Thymus (tissue), 11 donors: ENCODE measurements at regions not wholly inside any gene's neighbourhood (a gene's known extent, or its start where the extent isn't known, plus 50 kb on each side); places are given as distances from the start of the nearest gene placed in this dataset.

ENCODE experiments used
- DNase-seq, 9 donors: peaks; one replicate each; pipeline ENCODE4 v3.0.0-alpha.2; 2013; ENCODE audit warnings: low spot score in 9 of 9, low read depth in 6 of 9, missing footprints in 1 of 9
- H3K27ac ChIP-seq, 2 donors: one replicate each; pipeline ENCODE4 v1.5.1; 2013; ENCODE audit warnings: control low read depth in 1 of 2, low read depth in 1 of 2, low read length in 1 of 2, mild to moderate bottlenecking in 1 of 2, moderate library complexity in 1 of 2
- H3K27me3 ChIP-seq, 2 donors: one replicate each; pipeline ENCODE4 v1.5.1; 2013; ENCODE audit warnings: low read length in 1 of 2; ENCODE audit not compliant: control insufficient read depth in 2 of 2, insufficient read depth in 1 of 2
- H3K36me3 ChIP-seq, 2 donors: one replicate each; pipeline ENCODE4 v1.5.1; 2013; ENCODE audit warnings: low read length in 1 of 2, mild to moderate bottlenecking in 1 of 2, moderate library complexity in 1 of 2; ENCODE audit not compliant: control insufficient read depth in 2 of 2, insufficient read depth in 2 of 2
- H3K4me1 ChIP-seq, 2 donors: one replicate each; pipeline ENCODE4 v1.5.1; 2013; ENCODE audit warnings: low read length in 2 of 2; ENCODE audit not compliant: control insufficient read depth in 2 of 2, insufficient read depth in 2 of 2
- H3K4me3 ChIP-seq, 2 donors: one replicate each; pipeline ENCODE4 v1.5.1; 2013; ENCODE audit warnings: low read length in 2 of 2, control low read depth in 1 of 2, mild to moderate bottlenecking in 1 of 2
- H3K9me3 ChIP-seq, 2 donors: one replicate each; pipeline ENCODE4 v1.5.1; 2013; ENCODE audit warnings: low read length in 1 of 2, mild to moderate bottlenecking in 1 of 2; ENCODE audit not compliant: control insufficient read depth in 2 of 2, insufficient read depth in 1 of 2
- WGBS: extraction: QIAGEN DNeasy Blood & Tissue Kit; methylation state at CpG from one replicate; pipeline ENCODE4 v1.1.7; 2013; 5-methylcytosine and 5-hydroxymethylcytosine counted together
- donor health status: healthy.

- H3K27me3 ChIP-seq, result peaks cover 0 to 2% of the 10 kb centered on the region in 2 donors
Observed at GRCh38 chr15:69897471-69898237, 200.1 kb downstream of the TLE3 start.

DNA sequence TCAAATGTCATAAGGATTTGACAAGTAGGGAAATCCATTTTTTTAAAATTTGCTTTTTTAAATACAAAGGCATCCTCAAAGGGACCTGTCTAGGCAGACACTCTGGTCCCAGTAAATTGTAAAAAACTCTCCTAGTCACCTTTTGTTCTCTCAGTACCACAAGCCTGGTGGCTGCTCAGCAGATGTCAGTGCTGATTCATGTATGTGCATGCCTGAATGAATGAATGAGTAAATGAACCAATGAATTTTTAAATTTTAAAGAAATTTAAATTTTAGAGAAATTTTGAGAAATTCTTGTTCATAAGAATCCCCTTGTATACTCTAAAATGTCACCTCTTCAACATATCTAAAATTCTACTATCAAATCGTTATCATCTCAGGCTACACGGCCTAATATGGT is 199.5 kb downstream of the TLE3 start:
- peaks cover 0 to 2% of the 10 kb centered on the region in 2 donors for H3K27me3 ChIP-seq
- 96% methylated on average over 2 of the region's 2 CpGs for WGBS
- H3K27ac ChIP-seq, result no peak overlapping the region
- no peaks in the 10 kb centered on the region for H3K36me3 ChIP-seq
- H3K4me3 ChIP-seq, result no peak overlapping the region
- no peaks in the 10 kb centered on the region for H3K9me3 ChIP-seq
- H3K4me1 ChIP-seq, result no peaks in the 10 kb centered on the region
- DNase-seq, result no peak

More at GRCh38 chr15:69897471-69898237, 200.1 kb downstream of the TLE3 start:
- Histone ChIP-seq H3K9me3 (no peaks in the 10 kb centered on the region), H3K27ac (no peak overlapping the region), H3K4me3 (no peak overlapping the region), H3K4me1 (no peaks in the 10 kb centered on the region), H3K36me3 (no peaks in the 10 kb centered on the region)
- no peak for DNase-seq
- WGBS, result 96% methylated on average over 9 of the region's 9 CpGs

DNA sequence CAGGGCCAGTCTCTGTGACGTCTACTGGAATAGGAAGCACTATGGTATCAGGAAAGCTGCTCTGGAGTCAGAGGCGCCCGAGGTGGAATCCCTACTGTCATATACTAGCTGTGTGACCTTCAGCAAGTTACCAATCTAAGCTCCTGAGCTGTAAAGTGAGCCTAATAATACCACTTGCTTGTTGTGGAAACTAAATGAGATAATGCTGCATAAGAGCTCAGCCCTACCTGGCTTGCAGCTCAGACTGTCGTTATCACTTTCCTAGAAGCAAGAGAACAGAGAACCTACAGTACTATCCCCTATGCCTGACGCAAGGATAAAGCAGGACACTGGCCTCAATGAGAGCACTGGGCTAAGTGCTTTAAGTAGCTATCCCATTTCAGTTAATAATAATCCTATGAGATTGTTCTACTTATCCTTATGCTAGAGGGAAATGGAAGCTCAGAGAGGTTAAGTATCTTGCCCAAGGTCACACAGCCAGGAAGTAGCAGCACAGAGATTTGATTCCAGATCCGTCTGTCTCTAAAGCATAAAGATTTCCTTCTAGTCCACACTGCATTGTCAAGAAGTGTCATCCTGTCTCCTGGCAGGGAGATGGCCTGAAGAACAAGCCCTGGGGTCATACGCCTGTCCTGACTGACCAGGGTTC is 195.2 kb downstream of the TLE3 start:
- 96% methylated on average over 7 of the region's 7 CpGs for WGBS
- no peaks in the 10 kb centered on the region for H3K36me3 ChIP-seq
- no peaks in the 10 kb centered on the region for H3K27me3 ChIP-seq
- no peaks in the 10 kb centered on the region for H3K9me3 ChIP-seq
- H3K27ac ChIP-seq, result no peak overlapping the region
- H3K4me3 ChIP-seq, result no peak overlapping the region
- no peak for DNase-seq
- H3K4me1 ChIP-seq, result no peaks in the 10 kb centered on the region

- WGBS, result 79% methylated on average over 11 of the region's 11 CpGs
- Histone ChIP-seq H3K9me3 (no peaks in the 10 kb centered on the region), H3K4me3 (no peak overlapping the region), H3K4me1 (no peaks in the 10 kb centered on the region), H3K27ac (no peak overlapping the region), H3K36me3 (no peaks in the 10 kb centered on the region), H3K27me3 (no peaks in the 10 kb centered on the region)
- DNase-seq, result no peak
Observed at GRCh38 chr15:69903470-69904469, 193.9 kb downstream of the TLE3 start.

DNA sequence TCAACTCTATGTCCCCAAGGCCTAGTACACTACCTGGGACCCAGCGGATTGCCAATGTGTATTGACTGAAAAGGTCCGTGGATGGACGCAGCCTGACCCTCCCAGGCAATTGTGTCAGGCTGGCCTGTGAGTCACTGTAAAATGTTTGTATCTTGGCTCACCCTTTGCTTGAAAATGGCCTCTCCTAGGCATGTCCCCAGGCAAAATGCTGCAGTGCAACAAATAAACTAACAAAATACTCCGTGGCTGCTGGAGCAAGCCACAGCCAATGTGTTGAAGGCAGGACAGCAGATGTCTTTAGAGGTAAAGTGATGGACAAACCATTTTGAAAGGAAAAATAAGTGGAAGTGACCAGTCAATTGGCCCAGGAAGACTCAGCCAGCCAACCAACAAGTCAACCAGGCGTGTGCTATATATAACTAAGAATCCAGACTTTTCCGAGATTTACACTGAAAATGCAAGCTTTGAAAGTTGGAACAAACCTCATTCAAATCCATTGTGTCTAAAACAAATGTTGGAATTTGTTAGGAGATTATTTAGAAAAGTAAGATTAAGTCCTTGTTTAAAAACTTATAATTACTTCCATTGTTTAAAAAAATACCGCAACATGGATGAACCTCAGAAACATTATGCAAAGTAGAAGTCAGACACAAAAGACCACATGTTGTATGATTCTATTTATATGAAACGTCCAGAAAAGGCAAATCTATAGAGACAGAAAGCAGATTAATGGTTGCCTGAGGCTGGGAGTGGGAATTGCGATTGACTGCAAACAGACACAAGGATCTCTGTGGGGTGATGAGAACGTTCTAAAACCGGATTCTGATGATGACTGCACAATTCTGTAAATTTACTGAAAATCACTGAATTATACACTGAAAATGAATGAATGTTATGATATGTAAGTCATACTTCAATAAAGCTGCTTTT is 191.2 kb downstream of the TLE3 start:
- 95% methylated on average over 11 of the region's 11 CpGs for WGBS
- Histone ChIP-seq H3K27ac (no peak overlapping the region), H3K4me3 (no peak overlapping the region)

DNA sequence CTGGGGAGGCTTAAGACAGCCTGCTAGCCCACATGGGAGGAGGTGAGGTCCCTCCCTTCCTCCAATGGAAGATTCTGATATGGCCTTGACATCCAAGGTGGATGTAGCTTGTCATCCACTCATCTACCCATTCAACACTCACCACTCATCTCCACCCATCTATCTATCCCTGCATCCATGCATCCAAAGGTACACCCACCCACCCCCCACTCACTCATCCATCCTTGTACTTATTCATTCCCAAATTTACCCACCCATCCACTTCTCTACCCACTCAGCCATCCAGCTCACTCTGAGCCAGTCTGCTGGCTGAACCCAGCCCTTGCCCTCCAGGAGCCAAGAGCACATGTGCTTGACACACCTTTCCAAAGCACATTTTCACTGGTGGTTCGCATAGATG is 189.7 kb downstream of the TLE3 start:
- Histone ChIP-seq H3K27me3 (no peaks in the 10 kb centered on the region), H3K4me3 (no peak overlapping the region), H3K4me1 (no peaks in the 10 kb centered on the region), H3K36me3 (no peaks in the 10 kb centered on the region), H3K9me3 (no peaks in the 10 kb centered on the region), H3K27ac (no peak overlapping the region)
- WGBS, result 96% methylated on average over 1 of the region's 1 CpG
- no peak for DNase-seq

More for the DNA sequence above, 191.2 kb downstream of the TLE3 start:
- Histone ChIP-seq H3K27me3 (no peaks in the 10 kb centered on the region), H3K9me3 (no peaks in the 10 kb centered on the region), H3K4me1 (no peaks in the 10 kb centered on the region), H3K36me3 (no peaks in the 10 kb centered on the region)
- no peak for DNase-seq

DNA sequence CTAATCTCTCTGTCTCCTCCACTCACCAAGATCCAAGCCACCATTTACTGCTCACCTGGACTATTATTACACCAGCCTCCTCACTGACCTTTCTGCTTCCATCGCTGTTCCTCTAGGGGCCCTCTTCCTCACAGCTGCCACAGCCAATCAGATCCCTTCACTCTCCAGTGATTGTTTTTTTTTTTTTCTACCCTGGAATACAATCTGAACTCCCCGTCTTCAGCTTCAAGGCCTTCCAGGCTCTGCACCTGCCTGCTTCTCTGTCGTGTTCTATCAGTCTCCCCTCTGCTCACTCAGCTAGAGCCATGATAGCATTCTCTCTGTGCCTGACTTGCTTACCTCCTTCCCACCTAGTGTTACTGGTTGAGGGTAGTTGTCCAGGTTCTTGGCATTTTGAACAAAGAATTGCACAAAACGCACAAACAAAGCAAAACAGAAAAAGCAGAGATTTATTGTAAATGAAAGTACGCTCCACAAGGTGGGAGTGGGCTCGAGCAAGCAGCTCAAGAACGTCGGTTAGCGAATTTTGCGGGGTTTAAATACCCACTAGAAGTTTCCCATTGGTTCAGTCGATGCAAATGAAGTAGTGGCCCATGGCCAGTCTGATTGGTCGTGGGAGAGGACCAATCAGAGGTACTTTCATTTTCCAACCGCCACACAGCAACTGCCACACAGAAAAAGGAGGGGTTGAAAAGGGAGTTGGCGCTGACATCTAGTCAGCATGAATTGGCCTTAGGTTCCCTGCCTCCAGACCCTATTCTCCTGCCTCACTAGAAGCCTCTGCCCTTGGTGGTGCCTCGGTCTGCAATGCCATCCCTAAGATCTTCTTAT is 188.9 kb downstream of the TLE3 start:
- Histone ChIP-seq H3K27me3 (no peaks in the 10 kb centered on the region), H3K4me3 (no peak overlapping the region), H3K36me3 (no peaks in the 10 kb centered on the region), H3K4me1 (no peaks in the 10 kb centered on the region), H3K27ac (no peak overlapping the region), H3K9me3 (no peaks in the 10 kb centered on the region)
- 97% methylated on average over 15 of the region's 15 CpGs for WGBS
- DNase-seq, result no peak
